ENCODE measurements at regions not wholly inside any gene's neighbourhood (a gene's known extent, or its start where the extent isn't known, plus 50 kb on each side); places are given as distances from the start of the nearest gene placed in this dataset.

DNA sequence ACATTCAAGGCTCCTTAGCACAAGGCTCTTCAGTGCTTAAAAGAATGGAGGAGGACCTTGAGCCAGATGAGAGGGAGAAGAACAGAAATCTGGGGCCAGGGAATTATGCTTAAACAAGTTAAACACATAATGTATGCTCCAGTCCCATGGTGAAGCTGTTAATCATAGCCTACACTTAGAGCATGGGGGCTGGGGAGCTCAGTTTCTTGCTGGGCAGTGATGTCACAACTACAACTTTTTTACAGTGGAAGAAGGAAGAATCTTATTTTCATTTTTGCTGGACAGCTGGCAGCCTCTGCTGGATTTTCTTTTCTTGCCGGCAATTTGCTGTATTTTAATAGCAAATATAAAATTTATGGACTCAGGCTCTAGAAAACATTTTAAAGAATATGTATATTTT lies 432.5 kb downstream of the CD109 start:
- ATAC-seq (no peak), DNase-seq (no peak)
- H3K36me3 ChIP-seq (replicated peaks in 1 of 2; ENCODE audit: insufficient read depth in 1 of 2, low read depth in 2 of 2) = no peaks in the 10 kb centered on the region
- TF ChIP-seq, protein P1, sequence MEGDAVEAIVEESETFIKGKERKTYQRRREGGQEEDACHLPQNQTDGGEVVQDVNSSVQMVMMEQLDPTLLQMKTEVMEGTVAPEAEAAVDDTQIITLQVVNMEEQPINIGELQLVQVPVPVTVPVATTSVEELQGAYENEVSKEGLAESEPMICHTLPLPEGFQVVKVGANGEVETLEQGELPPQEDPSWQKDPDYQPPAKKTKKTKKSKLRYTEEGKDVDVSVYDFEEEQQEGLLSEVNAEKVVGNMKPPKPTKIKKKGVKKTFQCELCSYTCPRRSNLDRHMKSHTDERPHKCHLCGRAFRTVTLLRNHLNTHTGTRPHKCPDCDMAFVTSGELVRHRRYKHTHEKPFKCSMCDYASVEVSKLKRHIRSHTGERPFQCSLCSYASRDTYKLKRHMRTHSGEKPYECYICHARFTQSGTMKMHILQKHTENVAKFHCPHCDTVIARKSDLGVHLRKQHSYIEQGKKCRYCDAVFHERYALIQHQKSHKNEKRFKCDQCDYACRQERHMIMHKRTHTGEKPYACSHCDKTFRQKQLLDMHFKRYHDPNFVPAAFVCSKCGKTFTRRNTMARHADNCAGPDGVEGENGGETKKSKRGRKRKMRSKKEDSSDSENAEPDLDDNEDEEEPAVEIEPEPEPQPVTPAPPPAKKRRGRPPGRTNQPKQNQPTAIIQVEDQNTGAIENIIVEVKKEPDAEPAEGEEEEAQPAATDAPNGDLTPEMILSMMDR (IDR thresholded peaks at IDR 0.05) = no peak
- TF ChIP-seq POLR2A (IDR thresholded peaks at IDR 0.05) = no peak
- H3K4me1 ChIP-seq = no peaks in the 10 kb centered on the region
- no peak overlapping the region for H3K4me3 ChIP-seq
- no peaks in the 10 kb centered on the region for H3K27me3 ChIP-seq
- intact Hi-C loops (cut with DNase I) = no loop called here
- H3K27ac ChIP-seq = no peak overlapping the region
- 84 to 91% methylated on average over 1 of the region's 1 CpG for WGBS, 2 donors
- H3K9me3 ChIP-seq = no peaks in the 10 kb centered on the region

DNA sequence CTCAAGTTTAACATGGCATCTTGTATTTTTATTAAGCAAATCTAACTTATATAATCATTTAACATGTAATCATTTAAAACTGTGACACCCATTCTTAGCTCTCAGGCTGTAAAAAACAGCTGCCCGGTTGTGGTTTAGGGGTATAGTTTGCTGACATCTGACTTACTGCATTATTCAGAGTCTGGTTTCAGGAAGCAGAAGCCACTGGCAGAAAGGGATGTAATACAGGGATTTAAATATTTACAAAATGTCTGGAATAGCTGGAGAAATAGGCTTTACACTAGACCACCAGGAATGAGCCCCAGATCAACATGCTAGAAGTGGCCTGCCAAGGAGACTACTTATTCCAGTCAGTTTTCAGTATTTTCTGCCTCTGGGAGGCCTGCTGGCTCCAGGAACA lies 421.1 kb downstream of the CD109 start:
- intact Hi-C loops (cut with DNase I) = no loop called here
- Histone ChIP-seq H3K4me3 (no peak overlapping the region), H3K36me3 (replicated peaks in 1 of 2; ENCODE audit: insufficient read depth in 1 of 2, low read depth in 2 of 2) (no peaks in the 10 kb centered on the region), H3K27me3 (no peaks in the 10 kb centered on the region), H3K27ac (no peak overlapping the region), H3K9me3 (no peaks in the 10 kb centered on the region), H3K4me1 (no peaks in the 10 kb centered on the region)
- TF ChIP-seq POLR2A (IDR thresholded peaks at IDR 0.05) = no peak
- TF ChIP-seq, protein P1 (IDR thresholded peaks at IDR 0.05) = no peak
- no peak for ATAC-seq
- 74 to 84% methylated on average over 1 of the region's 1 CpG for WGBS, 2 donors
- DNase-seq = no peak

- Histone ChIP-seq H3K27ac (no peak overlapping the region), H3K4me1 (no peaks in the 10 kb centered on the region), H3K36me3 (replicated peaks in 1 of 2; ENCODE audit: insufficient read depth in 1 of 2, low read depth in 2 of 2) (no peaks in the 10 kb centered on the region), H3K27me3 (no peaks in the 10 kb centered on the region), H3K4me3 (no peak overlapping the region), H3K9me3 (no peaks in the 10 kb centered on the region)
- ATAC-seq (no peak), DNase-seq (no peak)
- intact Hi-C loops (cut with DNase I) = no loop called here
- no peak for TF ChIP-seq POLR2A (IDR thresholded peaks at IDR 0.05)
- TF ChIP-seq, protein P1 (IDR thresholded peaks at IDR 0.05) = no peak
- WGBS, 2 donors = 50 to 63% methylated on average over 3 of the region's 3 CpGs
Observed at GRCh38 chr6:74115674-74116073, 419.7 kb downstream of the CD109 start.

DNA sequence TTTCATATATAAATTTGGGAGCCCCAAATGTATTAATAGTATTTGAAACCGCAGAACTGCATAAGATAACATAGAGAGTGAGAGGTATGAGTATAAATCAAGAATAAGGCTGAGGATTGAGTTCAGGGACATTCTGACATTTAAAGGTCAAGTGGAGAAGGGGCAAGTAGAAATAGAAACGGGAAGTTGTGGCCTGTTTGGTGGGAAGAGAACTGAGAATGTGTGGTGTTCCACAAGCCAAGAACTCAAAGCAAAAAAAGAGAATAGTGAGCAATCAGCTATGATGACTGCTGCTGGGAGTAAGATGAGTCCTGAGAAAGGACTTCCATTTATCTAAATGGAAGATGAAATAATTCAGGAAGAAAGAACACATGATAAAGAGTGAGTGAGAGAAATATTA lies 418.4 kb downstream of the CD109 start:
- 55% methylated on average over 2 of the region's 2 CpGs for WGBS, 2 donors
- no peaks in the 10 kb centered on the region for H3K9me3 ChIP-seq
- no peaks in the 10 kb centered on the region for H3K4me1 ChIP-seq
- TF ChIP-seq POLR2A (IDR thresholded peaks at IDR 0.05) = no peak
- no peaks in the 10 kb centered on the region for H3K36me3 ChIP-seq (replicated peaks in 1 of 2; ENCODE audit: insufficient read depth in 1 of 2, low read depth in 2 of 2)
- DNase-seq (no peak), ATAC-seq (no peak)
- no peak overlapping the region for H3K4me3 ChIP-seq
- no peak overlapping the region for H3K27ac ChIP-seq
- H3K27me3 ChIP-seq = no peaks in the 10 kb centered on the region
- intact Hi-C loops (cut with DNase I) = no loop called here

DNA sequence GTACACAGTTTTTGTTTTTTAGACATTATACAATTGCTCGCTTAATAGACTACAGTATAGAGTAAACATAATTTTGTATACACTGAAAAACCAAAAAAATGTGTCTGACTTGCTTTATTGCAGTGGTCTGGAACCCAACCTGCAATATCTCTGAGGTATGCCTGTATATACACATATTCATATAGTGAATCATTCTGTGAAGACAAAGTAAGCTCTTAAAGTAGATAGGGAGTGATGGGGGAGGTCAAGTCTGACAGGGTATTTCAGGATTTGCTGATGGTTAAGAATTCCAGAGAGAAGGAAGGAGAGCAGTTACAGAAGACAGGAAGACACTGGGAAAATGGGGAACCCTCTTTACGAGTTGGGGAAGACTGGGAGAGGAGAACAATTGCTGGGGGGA lies 417.9 kb downstream of the CD109 start:
- TF ChIP-seq, protein P1 (IDR thresholded peaks at IDR 0.05) = no peak
- TF ChIP-seq POLR2A (IDR thresholded peaks at IDR 0.05) = no peak
- Histone ChIP-seq H3K36me3 (replicated peaks in 1 of 2; ENCODE audit: insufficient read depth in 1 of 2, low read depth in 2 of 2) (no peaks in the 10 kb centered on the region), H3K4me1 (no peaks in the 10 kb centered on the region), H3K27me3 (no peaks in the 10 kb centered on the region), H3K9me3 (no peaks in the 10 kb centered on the region), H3K4me3 (no peak overlapping the region), H3K27ac (no peak overlapping the region)
- 47 to 61% methylated on average over 2 of the region's 2 CpGs for WGBS, 2 donors
- ATAC-seq (no peak), DNase-seq (no peak)
- intact Hi-C loops (cut with DNase I) = no loop called here
